ENCODE measurements at regions not wholly inside any gene's neighbourhood (a gene's known extent, or its start where the extent isn't known, plus 50 kb on each side); places are given as distances from the start of the nearest gene placed in this dataset.
"Not testable (repeated sequence)": the region's sequence is repeated elsewhere in the genome, so short reads cannot be mapped to it uniquely, and the experiment has no call there.

- FAIRE-seq: no peak
Measured at GRCh38 chr12:124474709-124475108, 92.7 kb downstream of the NCOR2 start.

GRCh38 chr12:124472690-124473279 lies 94.6 kb downstream of the NCOR2 start:
- no peak for FAIRE-seq

GRCh38 chr12:124471828-124472227 lies 95.6 kb downstream of the NCOR2 start:
- no peak for FAIRE-seq

GRCh38 chr12:124470806-124471205 lies 96.6 kb downstream of the NCOR2 start:
- FAIRE-seq: no peak

GRCh38 chr12:124470139-124470538 lies 97.3 kb downstream of the NCOR2 start:
- no peak for FAIRE-seq

- FAIRE-seq: no peak
Measured at GRCh38 chr12:124469193-124469888, 98.1 kb downstream of the NCOR2 start.

- FAIRE-seq: not testable (repeated sequence)
Measured at GRCh38 chr12:124467549-124467948, 99.9 kb downstream of the NCOR2 start.

- FAIRE-seq: no peak
Measured at GRCh38 chr12:124466216-124467128, 100.9 kb downstream of the NCOR2 start.

- FAIRE-seq: no peak
Measured at GRCh38 chr12:124465473-124465872, 101.9 kb downstream of the NCOR2 start.

GRCh38 chr12:124464830-124465229 lies 102.6 kb downstream of the NCOR2 start:
- FAIRE-seq: no peak

- no peak for FAIRE-seq
Measured at GRCh38 chr12:124464062-124464461, 103.3 kb downstream of the NCOR2 start.

- no peak for FAIRE-seq
Measured at GRCh38 chr12:124463341-124463921, 104.0 kb downstream of the NCOR2 start.

GRCh38 chr12:124462750-124463149 lies 104.7 kb downstream of the NCOR2 start:
- FAIRE-seq: no peak

GRCh38 chr12:124461851-124462623 lies 105.4 kb downstream of the NCOR2 start:
- no peak for FAIRE-seq

- no peak for FAIRE-seq
Measured at GRCh38 chr12:124461241-124461673, 106.2 kb downstream of the NCOR2 start.

- FAIRE-seq: no peak
Measured at GRCh38 chr12:124460771-124461170, 106.6 kb downstream of the NCOR2 start.

GRCh38 chr12:124459852-124460645 lies 107.4 kb downstream of the NCOR2 start:
- no peak for FAIRE-seq

- FAIRE-seq: no peak
Measured at GRCh38 chr12:124458992-124459851, 108.2 kb downstream of the NCOR2 start.

- FAIRE-seq: no peak
Measured at GRCh38 chr12:124458220-124458991, 109.0 kb downstream of the NCOR2 start.
